Prostate gland (tissue), 2 donors: ENCODE measurements at regions not wholly inside any gene's neighbourhood (a gene's known extent, or its start where the extent isn't known, plus 50 kb on each side); places are given as distances from the start of the nearest gene placed in this dataset.

Experiments
- POLR2AphosphoS5 ChIP-seq: sonication (generic); formaldehyde crosslinking; IDR thresholded peaks from one replicate; pipeline ENCODE4 v1.6.1; 2017; ENCODE audit warnings: antibody characterized with exemption
- TF ChIP-seq, protein P1 (sequence below), 4 experiments: fragments of 200-600 bp in 2 of 4; fragments of 450-650 bp in 2 of 4; sonication (generic) in 2 of 4; IDR thresholded peaks; 1 replicate in 3 of 4; 2 replicates in 1 of 4; pipeline ENCODE4 v1.5.1; 2016 to 2019; ENCODE audit warnings: antibody characterized with exemption in 4 of 4, mild to moderate bottlenecking in 2 of 4, moderate library complexity in 2 of 4

DNA sequence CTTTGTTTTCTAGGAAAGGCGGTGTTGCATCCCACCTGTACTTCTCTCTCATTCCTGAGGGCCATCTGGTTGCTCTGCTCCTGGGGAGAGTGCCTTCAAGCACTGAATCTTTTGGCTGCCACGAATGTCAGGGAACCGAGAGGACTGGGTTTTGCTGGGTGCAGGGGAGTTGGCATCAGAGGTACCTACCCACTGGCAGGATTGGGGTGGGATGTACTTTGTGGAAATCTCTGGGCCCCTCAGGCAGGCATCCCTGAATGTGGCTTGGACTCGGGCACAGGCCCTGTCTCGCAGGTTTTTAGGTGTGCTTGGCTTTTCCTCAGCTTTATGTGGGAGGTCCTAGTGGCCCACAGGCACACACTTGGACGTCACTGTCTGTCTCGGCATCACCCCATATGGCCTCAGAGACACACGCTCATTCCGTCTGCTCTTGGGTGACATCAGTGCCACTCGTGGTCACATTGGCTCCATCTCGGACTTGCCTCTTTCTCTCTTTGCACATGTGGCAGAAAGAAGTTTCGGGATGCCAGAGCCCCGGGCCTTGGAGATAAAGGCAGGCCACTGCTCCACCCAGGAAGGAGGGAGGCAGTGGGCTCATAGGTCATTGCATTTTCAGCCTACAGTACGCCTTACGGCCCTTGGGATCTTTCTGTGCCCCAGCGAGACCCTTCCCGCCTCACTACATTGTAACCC lies 325.6 kb downstream of the ZNF716 start:
- TF ChIP-seq, protein P1, sequence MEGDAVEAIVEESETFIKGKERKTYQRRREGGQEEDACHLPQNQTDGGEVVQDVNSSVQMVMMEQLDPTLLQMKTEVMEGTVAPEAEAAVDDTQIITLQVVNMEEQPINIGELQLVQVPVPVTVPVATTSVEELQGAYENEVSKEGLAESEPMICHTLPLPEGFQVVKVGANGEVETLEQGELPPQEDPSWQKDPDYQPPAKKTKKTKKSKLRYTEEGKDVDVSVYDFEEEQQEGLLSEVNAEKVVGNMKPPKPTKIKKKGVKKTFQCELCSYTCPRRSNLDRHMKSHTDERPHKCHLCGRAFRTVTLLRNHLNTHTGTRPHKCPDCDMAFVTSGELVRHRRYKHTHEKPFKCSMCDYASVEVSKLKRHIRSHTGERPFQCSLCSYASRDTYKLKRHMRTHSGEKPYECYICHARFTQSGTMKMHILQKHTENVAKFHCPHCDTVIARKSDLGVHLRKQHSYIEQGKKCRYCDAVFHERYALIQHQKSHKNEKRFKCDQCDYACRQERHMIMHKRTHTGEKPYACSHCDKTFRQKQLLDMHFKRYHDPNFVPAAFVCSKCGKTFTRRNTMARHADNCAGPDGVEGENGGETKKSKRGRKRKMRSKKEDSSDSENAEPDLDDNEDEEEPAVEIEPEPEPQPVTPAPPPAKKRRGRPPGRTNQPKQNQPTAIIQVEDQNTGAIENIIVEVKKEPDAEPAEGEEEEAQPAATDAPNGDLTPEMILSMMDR (IDR thresholded peaks at IDR 0.05) = no peak
- TF ChIP-seq POLR2AphosphoS5 = no peak
